CD4-positive, alpha-beta memory T cell (primary cell): ENCODE measurements at regions not wholly inside any gene's neighbourhood (a gene's known extent, or its start where the extent isn't known, plus 50 kb on each side); places are given as distances from the start of the nearest gene placed in this dataset.

Experiments
- CTCF ChIA-PET: fragments of 350-600 bp; sonication (Branson Sonifier 250); formaldehyde crosslinking; loops from one replicate; lab custom pipeline; 2021; ENCODE audit warnings: inconsistent platforms; ENCODE audit not compliant: partially characterized antibody; lab: Charles Lee
- POLR2A ChIA-PET: fragments of 350-600 bp; sonication (Branson Sonifier 250); formaldehyde crosslinking; loops from one replicate; lab custom pipeline; 2021; ENCODE audit not compliant: partially characterized antibody; lab: Charles Lee
- DNase-seq, 5 donors: peaks; one replicate each; pipeline versions ENCODE4 v3.0.0 to v3.0.0-alpha.2; 2020 to 2022; ENCODE audit warnings: mixed read lengths in 1 of 5
- H3K27ac ChIP-seq: one replicate; pipeline ENCODE4 v1.7.0; 2013; ENCODE audit warnings: low read depth, low read length
- H3K27me3 ChIP-seq: 2 replicates; pipeline ENCODE4 v1.7.0; 2013; ENCODE audit warnings: mild to moderate bottlenecking, low read length, moderate library complexity; ENCODE audit not compliant: insufficient read depth
- H3K36me3 ChIP-seq: 2 replicates; pipeline ENCODE4 v1.7.0; 2013; ENCODE audit warnings: mild to moderate bottlenecking, low read length, moderate library complexity; ENCODE audit not compliant: insufficient read depth
- H3K4me1 ChIP-seq: 2 replicates; pipeline ENCODE4 v1.7.0; 2013; ENCODE audit warnings: mild to moderate bottlenecking, low read length, moderate library complexity; ENCODE audit not compliant: insufficient read depth
- H3K4me3 ChIP-seq, 2 donors: one replicate each; pipeline ENCODE4 v1.7.0; 2013; ENCODE audit warnings: low read length in 2 of 2, mild to moderate bottlenecking in 1 of 2
- H3K9me3 ChIP-seq, 2 donors: one replicate each; pipeline ENCODE4 v1.7.0; 2013; ENCODE audit warnings: low read length in 2 of 2, control low read depth in 1 of 2; ENCODE audit not compliant: control insufficient read depth in 1 of 2
- H3K27ac Mint-ChIP-seq, 7 donors: one replicate each; pipeline ENCODE4 v1.8.0; 2020 to 2021; ENCODE audit warnings: mixed read lengths in 7 of 7, mild to moderate bottlenecking in 6 of 7, inconsistent platforms in 3 of 7, moderate library complexity in 3 of 7
- H3K27me3 Mint-ChIP-seq, 2 donors: one replicate each; pipeline ENCODE4 v1.8.0; 2020 to 2021; ENCODE audit warnings: mixed read lengths in 2 of 2
- H3K36me3 Mint-ChIP-seq, 2 donors: one replicate each; pipeline ENCODE4 v1.8.0; 2020 to 2021; ENCODE audit warnings: mixed read lengths in 2 of 2, inconsistent platforms in 1 of 2, mild to moderate bottlenecking in 1 of 2
- H3K4me1 Mint-ChIP-seq, 4 donors: one replicate each; pipeline ENCODE4 v1.8.0; 2020 to 2021; ENCODE audit warnings: mixed read lengths in 4 of 4, mild to moderate bottlenecking in 1 of 4
- H3K4me3 Mint-ChIP-seq, 8 donors: one replicate each; pipeline ENCODE4 v1.8.0; 2020 to 2021; ENCODE audit warnings: mixed read lengths in 8 of 8, mild to moderate bottlenecking in 7 of 8, moderate library complexity in 6 of 8, inconsistent platforms in 3 of 8
- H3K9me3 Mint-ChIP-seq, 8 donors: one replicate each; pipeline ENCODE4 v1.8.0; 2020 to 2021; ENCODE audit warnings: mixed read lengths in 8 of 8, mild to moderate bottlenecking in 5 of 8, inconsistent platforms in 3 of 8, moderate library complexity in 1 of 8
- intact Hi-C: fragments of 100-400 bp; cut with micrococcal nuclease; formaldehyde crosslinking; loops from one replicate; pipeline ENCODE4 v1.15.1; 2023

DNA sequence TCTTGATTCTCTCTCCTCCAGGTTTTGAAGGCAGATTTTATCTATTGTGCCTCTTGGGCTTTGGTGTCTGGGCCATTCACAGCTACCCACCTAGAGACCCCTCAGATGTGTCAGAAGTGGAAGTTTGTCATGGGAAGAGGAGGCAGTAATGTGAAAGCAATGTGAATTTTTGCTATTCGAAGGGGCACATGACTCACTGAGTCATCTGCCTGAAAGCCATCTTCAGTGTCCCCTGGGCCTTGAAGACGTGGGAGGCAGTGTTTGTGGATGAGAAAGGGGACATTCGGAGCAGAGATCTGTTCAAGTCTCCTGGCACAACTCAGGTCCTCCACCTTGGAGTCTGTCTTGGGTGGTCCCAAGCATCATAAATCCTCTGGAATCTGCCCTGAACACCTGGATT, 530.2 kb downstream of the NPIPA7 start:
- Histone ChIP-seq H3K36me3 (no peaks in the 10 kb centered on the region), H3K27ac (no peak overlapping the region), H3K4me3 (no peak overlapping the region), H3K4me1 (no peaks in the 10 kb centered on the region), H3K27me3 (no peaks in the 10 kb centered on the region), H3K9me3 (no peaks in the 10 kb centered on the region)
- no peak for DNase-seq
- Mint-ChIP-seq H3K4me1 (no peaks in the 10 kb centered on the region), H3K9me3 (peaks cover 0 to 10% (median 7%) of the 10 kb centered on the region in 8 donors), H3K4me3 (no peak overlapping the region), H3K27me3 (peaks cover 9 to 15% of the 10 kb centered on the region in 2 donors), H3K36me3 (no peaks in the 10 kb centered on the region), H3K27ac (no peak overlapping the region)
- intact Hi-C loops = no loop called here
- ChIA-PET POLR2A (no interaction called here), CTCF (no interaction called here)

DNA sequence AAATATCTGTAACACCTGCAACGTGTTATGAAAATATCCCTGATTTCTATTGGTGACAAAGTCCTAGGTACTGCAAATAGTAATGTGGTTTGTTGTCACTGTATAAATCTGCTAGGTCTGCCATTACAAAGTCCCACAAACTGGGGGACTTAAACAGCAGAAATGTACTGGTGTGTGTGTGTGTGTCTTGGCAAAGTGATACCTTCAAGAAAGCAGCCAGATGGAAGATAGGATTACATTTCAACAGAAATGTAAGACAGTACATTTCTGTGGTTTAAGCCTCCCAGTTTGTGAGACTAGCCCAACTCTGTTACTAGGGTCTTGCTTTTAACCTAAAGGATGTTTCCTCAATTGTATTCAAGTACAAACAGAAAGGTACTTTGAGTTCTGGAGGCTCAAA, 531.7 kb downstream of the NPIPA7 start:
- Histone ChIP-seq H3K4me1 (no peaks in the 10 kb centered on the region), H3K27ac (no peak overlapping the region), H3K9me3 (no peaks in the 10 kb centered on the region), H3K4me3 (no peak overlapping the region), H3K27me3 (no peaks in the 10 kb centered on the region), H3K36me3 (no peaks in the 10 kb centered on the region)
- H3K36me3 Mint-ChIP-seq = no peaks in the 10 kb centered on the region
- intact Hi-C loops = no loop called here
- DNase-seq = no peak
- ChIA-PET CTCF (no interaction called here), POLR2A (no interaction called here)
- no peaks in the 10 kb centered on the region for H3K4me1 Mint-ChIP-seq
- H3K27ac Mint-ChIP-seq = no peak overlapping the region
- H3K9me3 Mint-ChIP-seq = peaks cover 0 to 10% (median 7%) of the 10 kb centered on the region in 8 donors
- H3K4me3 Mint-ChIP-seq = no peak overlapping the region
- H3K27me3 Mint-ChIP-seq = peaks cover 6 to 15% of the 10 kb centered on the region in 2 donors

DNA sequence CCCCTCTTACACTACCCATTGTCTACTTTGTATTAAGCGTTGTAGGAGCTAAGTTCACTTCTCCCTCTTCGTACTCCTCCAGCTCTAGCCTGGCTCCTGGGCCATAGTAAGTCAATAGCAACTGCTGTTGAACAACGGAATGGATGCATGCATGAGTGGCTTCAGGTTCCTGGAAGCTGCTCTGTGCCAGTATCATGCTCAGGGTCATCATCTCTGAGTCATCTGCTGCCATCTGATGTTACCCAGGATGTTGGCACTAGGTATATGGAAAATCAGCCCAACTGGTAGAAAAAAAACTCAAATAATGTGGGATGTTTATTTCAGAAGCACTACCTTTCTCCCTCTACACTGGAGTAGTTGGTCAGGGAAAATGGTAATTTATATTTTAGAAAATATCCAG, 536.8 kb downstream of the NPIPA7 start:
- ChIA-PET CTCF (no interaction called here), POLR2A (no interaction called here)
- Mint-ChIP-seq H3K27me3 (peaks cover 14 to 26% of the 10 kb centered on the region in 2 donors), H3K36me3 (no peaks in the 10 kb centered on the region), H3K9me3 (peaks cover 0 to 9% (median 7%) of the 10 kb centered on the region in 8 donors), H3K27ac (no peak overlapping the region), H3K4me3 (no peak overlapping the region), H3K4me1 (no peaks in the 10 kb centered on the region)
- H3K36me3 ChIP-seq = no peaks in the 10 kb centered on the region
- no peaks in the 10 kb centered on the region for H3K4me1 ChIP-seq
- H3K9me3 ChIP-seq = no peaks in the 10 kb centered on the region
- no peaks in the 10 kb centered on the region for H3K27me3 ChIP-seq
- DNase-seq = peak in 1 of 5 donors; percentile 0
- no peak overlapping the region for H3K27ac ChIP-seq
- intact Hi-C loops = no loop called here
- H3K4me3 ChIP-seq = no peak overlapping the region

DNA sequence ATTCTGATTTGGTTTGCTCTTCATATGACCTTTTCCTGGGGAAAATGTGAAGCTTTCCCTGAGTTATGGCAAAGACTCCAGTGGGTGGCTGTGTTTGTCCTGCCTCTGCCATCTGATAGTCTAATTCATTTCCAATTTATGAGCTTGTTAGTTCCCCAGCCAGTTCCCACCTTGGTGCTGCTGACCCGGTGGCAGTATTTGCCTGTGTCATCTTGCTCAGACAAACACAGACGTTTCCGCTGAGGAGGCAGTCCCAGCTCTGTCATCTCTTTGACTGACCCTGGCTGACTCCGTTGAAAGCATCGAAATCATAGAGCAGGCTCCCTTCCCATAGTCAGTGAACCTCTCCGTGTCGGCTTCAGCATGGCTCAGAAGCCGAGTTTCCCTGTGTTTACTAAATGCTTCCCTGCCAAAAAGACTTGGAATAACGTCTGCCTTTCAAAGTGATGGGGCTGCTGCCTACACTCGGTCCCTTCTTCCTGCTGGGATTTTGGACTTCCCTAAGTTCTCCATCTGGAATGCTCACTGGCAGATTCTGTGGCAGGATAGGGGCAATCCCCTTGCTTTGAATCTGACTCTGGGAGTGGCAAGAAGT, 538.3 kb downstream of the NPIPA7 start:
- intact Hi-C loops = no loop called here
- Mint-ChIP-seq H3K4me1 (no peaks in the 10 kb centered on the region), H3K9me3 (peaks cover 0 to 3% (median 0%) of the 10 kb centered on the region in 8 donors)

DNA sequence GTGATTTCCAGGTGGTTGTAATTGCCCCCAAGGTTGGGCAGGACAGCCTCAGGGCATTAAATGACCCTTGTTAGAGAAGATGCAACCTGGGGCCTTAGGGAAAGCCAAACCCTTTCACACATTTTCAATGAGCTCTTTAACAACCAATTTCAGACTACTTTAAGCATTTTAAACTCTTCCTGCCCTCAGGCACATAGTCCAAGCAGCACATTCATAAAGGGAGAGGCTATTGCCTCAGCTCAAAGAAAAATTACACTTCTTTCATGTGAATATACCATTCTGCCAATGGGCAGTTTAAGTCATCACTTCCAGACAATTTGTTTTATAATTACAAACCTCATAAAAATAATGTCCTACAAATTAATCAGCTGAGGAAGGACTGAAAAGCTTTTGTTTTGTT, 544.5 kb downstream of the NPIPA7 start:
- POLR2A ChIA-PET = no interaction called here
- intact Hi-C loops = no loop called here
- CTCF ChIA-PET = no interaction called here

More for the DNA sequence above, 538.3 kb downstream of the NPIPA7 start:
- POLR2A ChIA-PET = no interaction called here
- H3K27me3 ChIP-seq = no peaks in the 10 kb centered on the region
- Mint-ChIP-seq H3K36me3 (no peaks in the 10 kb centered on the region), H3K4me3 (no peak overlapping the region), H3K27ac (no peak overlapping the region), H3K27me3 (peaks cover 11 to 19% of the 10 kb centered on the region in 2 donors)
- H3K9me3 ChIP-seq = no peaks in the 10 kb centered on the region
- no peak for DNase-seq
- H3K27ac ChIP-seq = no peak overlapping the region
- no peaks in the 10 kb centered on the region for H3K36me3 ChIP-seq
- H3K4me1 ChIP-seq = no peaks in the 10 kb centered on the region
- H3K4me3 ChIP-seq = no peak overlapping the region
- CTCF ChIA-PET = no interaction called here

DNA sequence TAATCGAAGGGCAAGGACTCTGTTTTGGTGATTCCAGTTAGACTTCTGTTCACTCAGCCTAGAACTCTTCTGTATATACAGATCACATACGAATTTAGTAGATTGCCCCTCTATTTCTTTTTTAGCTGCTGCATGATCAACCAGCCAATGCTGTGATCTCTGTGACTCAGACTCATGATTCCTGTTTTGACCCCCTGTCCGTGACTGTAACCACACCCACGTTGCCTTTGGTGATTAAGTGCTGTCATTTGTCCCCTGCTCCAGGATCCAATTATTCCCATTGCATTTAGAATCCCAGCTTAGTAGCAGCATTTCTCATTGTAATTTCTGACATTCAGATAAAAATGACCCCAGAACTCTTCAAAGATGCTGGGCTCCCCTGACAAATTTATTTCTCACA, 545.7 kb downstream of the NPIPA7 start:
- Histone ChIP-seq H3K9me3 (no peaks in the 10 kb centered on the region), H3K27ac (no peak overlapping the region), H3K4me3 (no peak overlapping the region), H3K36me3 (no peaks in the 10 kb centered on the region), H3K4me1 (no peaks in the 10 kb centered on the region), H3K27me3 (no peaks in the 10 kb centered on the region)
- H3K9me3 Mint-ChIP-seq = no peaks in the 10 kb centered on the region
- no peak overlapping the region for H3K4me3 Mint-ChIP-seq
- H3K27ac Mint-ChIP-seq = no peak overlapping the region
- H3K27me3 Mint-ChIP-seq = peaks cover 0 to 5% of the 10 kb centered on the region in 2 donors
- ChIA-PET POLR2A (no interaction called here), CTCF (no interaction called here)
- no peak for DNase-seq
- intact Hi-C loops = no loop called here
- H3K36me3 Mint-ChIP-seq = no peaks in the 10 kb centered on the region
- H3K4me1 Mint-ChIP-seq = no peaks in the 10 kb centered on the region

More for the DNA sequence above, 544.5 kb downstream of the NPIPA7 start:
- no peaks in the 10 kb centered on the region for H3K27me3 ChIP-seq
- H3K4me3 ChIP-seq = no peak overlapping the region
- no peak for DNase-seq
- H3K9me3 ChIP-seq = no peaks in the 10 kb centered on the region
- Mint-ChIP-seq H3K9me3 (no peaks in the 10 kb centered on the region), H3K4me1 (no peaks in the 10 kb centered on the region), H3K27ac (no peak overlapping the region), H3K4me3 (no peak overlapping the region), H3K36me3 (no peaks in the 10 kb centered on the region), H3K27me3 (peaks cover 4 to 5% of the 10 kb centered on the region in 2 donors)
- no peaks in the 10 kb centered on the region for H3K4me1 ChIP-seq
- no peak overlapping the region for H3K27ac ChIP-seq
- no peaks in the 10 kb centered on the region for H3K36me3 ChIP-seq

DNA sequence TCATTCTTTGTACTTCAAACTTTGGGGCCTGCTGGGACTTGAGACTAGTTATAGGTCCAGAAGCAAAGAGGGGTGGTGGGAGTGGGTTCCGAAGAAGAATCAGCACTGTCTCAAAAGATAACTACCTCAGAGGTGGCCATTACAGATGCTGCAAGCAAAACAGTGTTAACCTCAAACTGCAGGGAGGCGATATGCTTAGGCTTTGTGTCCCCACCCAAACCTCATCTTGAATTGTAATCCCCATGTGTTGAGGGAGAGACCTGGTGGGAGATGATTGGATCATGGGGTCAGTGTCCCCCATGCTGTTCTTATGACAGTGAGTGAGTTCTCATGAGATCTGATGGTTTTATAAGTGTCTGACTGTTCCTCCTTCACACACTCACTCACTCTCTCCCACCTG, 545.3 kb downstream of the XYLT1 start:
- no peaks in the 10 kb centered on the region for H3K36me3 ChIP-seq
- H3K4me3 Mint-ChIP-seq = no peak overlapping the region
- H3K4me1 Mint-ChIP-seq = no peaks in the 10 kb centered on the region
- H3K27ac ChIP-seq = no peak overlapping the region
- peaks cover 0 to 2% of the 10 kb centered on the region in 2 donors for H3K27me3 Mint-ChIP-seq
- DNase-seq = no peak
- no peak overlapping the region for H3K4me3 ChIP-seq
- intact Hi-C loops = no loop called here
- POLR2A ChIA-PET = no interaction called here
- H3K9me3 Mint-ChIP-seq = no peaks in the 10 kb centered on the region
- H3K36me3 Mint-ChIP-seq = no peaks in the 10 kb centered on the region
- H3K9me3 ChIP-seq = no peaks in the 10 kb centered on the region
- CTCF ChIA-PET = no interaction called here
- H3K27ac Mint-ChIP-seq = no peak overlapping the region
- H3K4me1 ChIP-seq = no peaks in the 10 kb centered on the region
- no peaks in the 10 kb centered on the region for H3K27me3 ChIP-seq
